ENCODE measurements at regions not wholly inside any gene's neighbourhood (a gene's known extent, or its start where the extent isn't known, plus 50 kb on each side); places are given as distances from the start of the nearest gene placed in this dataset.

GRCh38 chr13:19056984-19057490, 124.6 kb downstream of the TUBA3C start:
- no peak for TF ChIP-seq CTCF (IDR thresholded peaks at IDR 0.05)
- no peak for TF ChIP-seq EP300 (IDR thresholded peaks at IDR 0.05)
